Bronchial epithelial cell (primary cell): ENCODE measurements at regions not wholly inside any gene's neighbourhood (a gene's known extent, or its start where the extent isn't known, plus 50 kb on each side); places are given as distances from the start of the nearest gene placed in this dataset.

Experiments
- DNase-seq: peaks from one replicate; pipeline ENCODE4 v3.0.0-alpha.2; 2010; ENCODE audit warnings: low read depth
- FAIRE-seq: peaks from 2 replicates; lab custom pipeline; 2011; peaks lifted over from hg19 to GRCh38; lab: Jason Lieb, UNC
- H3K27me3 ChIP-seq: 2 replicates; pipeline ENCODE4 v1.5.1; 2011; ENCODE audit warnings: low read length; ENCODE audit not compliant: control insufficient read depth, insufficient read depth
- H3K36me3 ChIP-seq: 2 replicates; pipeline ENCODE4 v1.5.1; 2011; ENCODE audit warnings: low read length; ENCODE audit not compliant: control insufficient read depth, insufficient read depth
- H3K4me3 ChIP-seq: 2 replicates; pipeline ENCODE4 v1.5.1; 2011; ENCODE audit warnings: mild to moderate bottlenecking, low read depth, low read length, control low read depth
- TF ChIP-seq, protein P1 (sequence below): IDR thresholded peaks from 2 replicates; pipeline ENCODE4 v1.5.1; 2011; ENCODE audit warnings: mild to moderate bottlenecking, moderate library complexity, low read length, control low read depth, inconsistent platforms; ENCODE audit not compliant: insufficient read depth, severe bottlenecking

GRCh38 chr7:46459942-46460341 is 538.9 kb upstream of the IGFBP3 start:
- FAIRE-seq = no peak
- TF ChIP-seq, protein P1, sequence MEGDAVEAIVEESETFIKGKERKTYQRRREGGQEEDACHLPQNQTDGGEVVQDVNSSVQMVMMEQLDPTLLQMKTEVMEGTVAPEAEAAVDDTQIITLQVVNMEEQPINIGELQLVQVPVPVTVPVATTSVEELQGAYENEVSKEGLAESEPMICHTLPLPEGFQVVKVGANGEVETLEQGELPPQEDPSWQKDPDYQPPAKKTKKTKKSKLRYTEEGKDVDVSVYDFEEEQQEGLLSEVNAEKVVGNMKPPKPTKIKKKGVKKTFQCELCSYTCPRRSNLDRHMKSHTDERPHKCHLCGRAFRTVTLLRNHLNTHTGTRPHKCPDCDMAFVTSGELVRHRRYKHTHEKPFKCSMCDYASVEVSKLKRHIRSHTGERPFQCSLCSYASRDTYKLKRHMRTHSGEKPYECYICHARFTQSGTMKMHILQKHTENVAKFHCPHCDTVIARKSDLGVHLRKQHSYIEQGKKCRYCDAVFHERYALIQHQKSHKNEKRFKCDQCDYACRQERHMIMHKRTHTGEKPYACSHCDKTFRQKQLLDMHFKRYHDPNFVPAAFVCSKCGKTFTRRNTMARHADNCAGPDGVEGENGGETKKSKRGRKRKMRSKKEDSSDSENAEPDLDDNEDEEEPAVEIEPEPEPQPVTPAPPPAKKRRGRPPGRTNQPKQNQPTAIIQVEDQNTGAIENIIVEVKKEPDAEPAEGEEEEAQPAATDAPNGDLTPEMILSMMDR = no peak
- no peak for DNase-seq
- Histone ChIP-seq H3K4me3 (no peak overlapping the region), H3K36me3 (no peaks in the 10 kb centered on the region), H3K27me3 (no peaks in the 10 kb centered on the region)

GRCh38 chr7:46454816-46455215 is 533.7 kb upstream of the IGFBP3 start:
- no peaks in the 10 kb centered on the region for H3K27me3 ChIP-seq
- TF ChIP-seq, protein P1 = no peak
- no peak for FAIRE-seq
- no peak overlapping the region for H3K4me3 ChIP-seq
- no peak for DNase-seq
- no peaks in the 10 kb centered on the region for H3K36me3 ChIP-seq

DNA sequence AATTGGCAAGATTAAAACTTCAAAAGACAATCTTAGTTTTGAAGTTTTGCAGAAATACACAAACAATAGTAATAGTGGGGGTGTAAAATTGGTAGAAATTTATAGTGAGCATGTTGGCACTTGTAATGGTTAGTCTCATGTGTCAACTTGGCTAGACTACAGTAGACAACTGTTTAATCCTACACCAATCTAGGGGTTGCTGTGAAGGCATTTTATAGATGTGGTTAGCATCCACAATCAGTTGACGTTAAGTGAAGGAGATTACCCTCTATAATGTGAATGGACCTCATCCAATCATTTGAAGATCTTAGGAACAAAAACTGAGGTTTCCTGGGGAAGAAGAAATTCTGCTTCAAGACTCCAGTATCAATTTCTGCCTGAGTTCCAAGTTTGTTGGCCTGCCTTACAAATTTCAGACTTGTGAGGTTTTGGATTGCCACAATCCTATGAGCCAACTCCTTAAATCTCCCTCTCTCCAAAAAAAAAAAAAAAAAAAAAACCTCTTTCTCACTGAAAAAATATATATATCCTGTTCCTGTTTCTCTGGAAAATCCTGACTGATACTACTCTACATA is 531.6 kb upstream of the IGFBP3 start:
- TF ChIP-seq, protein P1 = no peak
- no peak overlapping the region for H3K4me3 ChIP-seq
- no peak for DNase-seq
- no peaks in the 10 kb centered on the region for H3K27me3 ChIP-seq
- H3K36me3 ChIP-seq = no peaks in the 10 kb centered on the region
- no peak for FAIRE-seq

DNA sequence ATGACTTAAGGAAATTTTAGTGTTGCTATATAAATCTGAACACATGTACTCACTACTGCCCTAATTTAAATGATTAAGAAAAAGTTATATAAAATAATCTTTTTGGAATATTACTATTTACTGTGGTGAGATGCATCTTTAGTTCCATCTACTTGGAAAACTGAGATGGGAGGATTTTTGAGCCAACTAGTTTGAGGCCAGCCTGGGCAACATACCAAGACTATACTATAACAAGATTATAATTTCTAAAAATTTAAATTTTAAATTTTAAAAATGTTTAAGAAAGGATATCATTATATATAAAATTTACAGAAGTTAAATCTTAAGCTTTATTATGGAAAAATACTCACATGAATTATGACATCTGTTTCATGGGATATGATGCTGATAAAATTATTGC is 530.8 kb upstream of the IGFBP3 start:
- Histone ChIP-seq H3K27me3 (no peaks in the 10 kb centered on the region), H3K4me3 (no peak overlapping the region), H3K36me3 (no peaks in the 10 kb centered on the region)
- FAIRE-seq (no peak), DNase-seq (no peak)
- TF ChIP-seq, protein P1 = no peak

DNA sequence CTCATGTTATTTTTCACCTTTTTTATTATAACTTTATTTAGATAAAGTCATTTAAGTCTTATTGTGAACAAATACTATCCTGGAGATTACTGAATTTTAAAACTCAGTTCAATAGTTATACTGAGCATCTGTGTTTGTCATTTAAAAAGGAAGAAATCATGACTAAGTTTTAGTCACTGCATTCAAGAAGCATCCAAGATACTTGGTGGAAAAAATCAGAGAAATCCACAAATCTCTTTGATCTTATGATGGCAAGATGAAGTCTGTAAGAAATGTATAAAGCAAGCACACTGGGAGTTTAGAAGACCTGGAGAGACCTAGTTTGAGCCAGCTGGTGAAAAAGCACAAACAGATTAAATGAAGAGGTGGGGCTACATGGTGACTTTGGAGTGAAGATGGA is 529.8 kb upstream of the IGFBP3 start:
- no peak overlapping the region for H3K4me3 ChIP-seq
- FAIRE-seq (no peak), DNase-seq (no peak)
- H3K36me3 ChIP-seq = no peaks in the 10 kb centered on the region
- H3K27me3 ChIP-seq = no peaks in the 10 kb centered on the region
- TF ChIP-seq, protein P1 = no peak

- DNase-seq (no peak), FAIRE-seq (no peak)
- Histone ChIP-seq H3K4me3 (no peak overlapping the region), H3K27me3 (no peaks in the 10 kb centered on the region), H3K36me3 (no peaks in the 10 kb centered on the region)
- TF ChIP-seq, protein P1 = no peak
These were observed 529.4 kb upstream of the IGFBP3 start for GRCh38 chr7:46450425-46450824.
